ENCODE measurements at regions not wholly inside any gene's neighbourhood (a gene's known extent, or its start where the extent isn't known, plus 50 kb on each side); places are given as distances from the start of the nearest gene placed in this dataset.

- no peaks in the 10 kb centered on the region for H3K9me3 ChIP-seq (ENCODE audit: low read length)
- H3K4me3 ChIP-seq (ENCODE audit: low read depth, low read length, poor library complexity, severe bottlenecking), result no peak overlapping the region
- H3K4me1 ChIP-seq (ENCODE audit: insufficient read depth, low read length, severe bottlenecking), result no peaks in the 10 kb centered on the region
- H3K79me2 ChIP-seq (ENCODE audit: insufficient read depth, low read length), result no peaks in the 10 kb centered on the region
- TF ChIP-seq EZH2 (IDR thresholded peaks at IDR 0.05; ENCODE audit: borderline replicate concordance, low read length) (no peak), CTCF (IDR thresholded peaks at IDR 0.05; ENCODE audit: low read length) (no peak)
- H3K27me3 ChIP-seq (ENCODE audit: insufficient read depth, low read length), result peaks cover 2% of the 10 kb centered on the region
- no peaks in the 10 kb centered on the region for H4K20me1 ChIP-seq (ENCODE audit: insufficient read depth, low read length)
- no peak overlapping the region for H3K9ac ChIP-seq (ENCODE audit: low read length)
- no peaks in the 10 kb centered on the region for H3F3A ChIP-seq (ENCODE audit: insufficient read depth, low read length)
- no peaks in the 10 kb centered on the region for H3K36me3 ChIP-seq (ENCODE audit: insufficient read depth, low read length)
- no peak overlapping the region for H3K27ac ChIP-seq (ENCODE audit: low read depth, low read length, poor library complexity, severe bottlenecking)
- no peak overlapping the region for H3K4me2 ChIP-seq (ENCODE audit: low read length)
- no peaks in the 10 kb centered on the region for H3K9me2 ChIP-seq (ENCODE audit: low read depth, low read length)
- H2AFZ ChIP-seq (ENCODE audit: low read length), result no peak overlapping the region
Measured at GRCh38 chr10:128538671-128539070, 412.4 kb upstream of the MKI67 start.

GRCh38 chr10:128539510-128540127, 413.4 kb upstream of the MKI67 start:
- Histone ChIP-seq H4K20me1 (ENCODE audit: insufficient read depth, low read length) (no peaks in the 10 kb centered on the region), H3K27ac (ENCODE audit: low read depth, low read length, poor library complexity, severe bottlenecking) (no peak overlapping the region), H2AFZ (ENCODE audit: low read length) (no peak overlapping the region), H3K4me1 (ENCODE audit: insufficient read depth, low read length, severe bottlenecking) (no peaks in the 10 kb centered on the region), H3K9me2 (ENCODE audit: low read depth, low read length) (no peaks in the 10 kb centered on the region), H3K36me3 (ENCODE audit: insufficient read depth, low read length) (no peaks in the 10 kb centered on the region), H3K9ac (ENCODE audit: low read length) (no peak overlapping the region), H3K9me3 (ENCODE audit: low read length) (no peaks in the 10 kb centered on the region), H3K4me3 (ENCODE audit: low read depth, low read length, poor library complexity, severe bottlenecking) (no peak overlapping the region), H3K4me2 (ENCODE audit: low read length) (no peak overlapping the region), H3K79me2 (ENCODE audit: insufficient read depth, low read length) (no peaks in the 10 kb centered on the region), H3F3A (ENCODE audit: insufficient read depth, low read length) (no peaks in the 10 kb centered on the region), H3K27me3 (ENCODE audit: insufficient read depth, low read length) (no peaks in the 10 kb centered on the region; the same call in 1 of the 2 replicates)
- no peak for TF ChIP-seq EZH2 (IDR thresholded peaks at IDR 0.05; ENCODE audit: borderline replicate concordance, low read length)

- H3K79me2 ChIP-seq (ENCODE audit: insufficient read depth, low read length), result no peaks in the 10 kb centered on the region
- no peaks in the 10 kb centered on the region for H3F3A ChIP-seq (ENCODE audit: insufficient read depth, low read length)
- H3K9me2 ChIP-seq (ENCODE audit: low read depth, low read length), result no peaks in the 10 kb centered on the region
- no peaks in the 10 kb centered on the region for H3K9me3 ChIP-seq (ENCODE audit: low read length)
- no peaks in the 10 kb centered on the region; the same call in 1 of the 2 replicates for H3K27me3 ChIP-seq (ENCODE audit: insufficient read depth, low read length)
- no peak overlapping the region for H3K27ac ChIP-seq (ENCODE audit: low read depth, low read length, poor library complexity, severe bottlenecking)
- H3K4me2 ChIP-seq (ENCODE audit: low read length), result no peak overlapping the region
- no peaks in the 10 kb centered on the region for H3K36me3 ChIP-seq (ENCODE audit: insufficient read depth, low read length)
- H3K9ac ChIP-seq (ENCODE audit: low read length), result no peak overlapping the region
- H2AFZ ChIP-seq (ENCODE audit: low read length), result no peak overlapping the region
- no peaks in the 10 kb centered on the region for H4K20me1 ChIP-seq (ENCODE audit: insufficient read depth, low read length)
- no peak for TF ChIP-seq EZH2 (IDR thresholded peaks at IDR 0.05; ENCODE audit: borderline replicate concordance, low read length)
- no peak for TF ChIP-seq CTCF (IDR thresholded peaks at IDR 0.05; ENCODE audit: low read length)
- no peaks in the 10 kb centered on the region for H3K4me1 ChIP-seq (ENCODE audit: insufficient read depth, low read length, severe bottlenecking)
- no peak overlapping the region for H3K4me3 ChIP-seq (ENCODE audit: low read depth, low read length, poor library complexity, severe bottlenecking)
Measured at GRCh38 chr10:128540128-128540762, 414.0 kb upstream of the MKI67 start.
